Fibroblast of peridontal ligament (primary cell): ENCODE measurements at regions not wholly inside any gene's neighbourhood (a gene's known extent, or its start where the extent isn't known, plus 50 kb on each side); places are given as distances from the start of the nearest gene placed in this dataset.

Experiments used
- DNase-seq: peaks from one replicate; pipeline ENCODE4 v3.0.0-alpha.2; 2010; ENCODE audit errors: extremely low read depth

DNA sequence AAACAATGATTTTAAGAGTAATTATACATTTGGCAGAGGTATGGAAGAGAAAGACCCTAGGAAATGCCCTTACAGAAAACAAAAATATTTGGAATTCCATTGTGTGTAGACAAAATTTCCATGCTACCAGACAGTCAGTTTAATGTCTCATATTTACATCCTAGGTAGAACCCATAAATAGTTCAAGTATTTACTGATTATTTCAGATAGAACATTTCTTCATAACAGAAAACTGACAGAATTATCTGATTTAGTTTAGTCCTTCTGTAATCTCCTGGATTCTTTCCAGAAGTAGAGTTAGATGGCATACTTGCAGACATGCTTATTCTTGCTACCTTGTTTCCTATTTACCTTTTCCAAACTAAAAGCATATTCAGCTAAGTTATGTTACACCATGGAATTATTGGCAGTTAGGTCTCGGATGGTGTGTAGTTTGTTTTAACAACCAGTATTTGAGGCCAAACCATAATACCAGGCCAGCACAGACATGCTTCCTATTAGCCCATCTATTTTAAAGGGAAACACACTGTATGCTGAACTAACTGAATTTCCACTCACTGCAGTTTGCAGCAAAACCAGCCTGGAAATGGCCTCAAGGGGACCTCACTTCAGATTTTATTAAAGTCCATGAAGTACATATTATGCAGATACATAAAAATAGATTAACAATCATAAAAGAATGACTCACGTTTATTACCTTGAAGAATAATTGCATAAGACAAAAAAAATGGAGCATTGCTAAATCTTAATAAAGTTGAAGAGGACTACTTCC lies 126.6 kb upstream of the LRIG3 start:
- DNase-seq, result peak; percentile 64

GRCh38 chr12:59044791-59045190 lies 124.5 kb upstream of the LRIG3 start:
- no peak for DNase-seq

- peak; percentile 96 for DNase-seq
Observed at GRCh38 chr12:59041241-59042121, 121.2 kb upstream of the LRIG3 start.

DNA sequence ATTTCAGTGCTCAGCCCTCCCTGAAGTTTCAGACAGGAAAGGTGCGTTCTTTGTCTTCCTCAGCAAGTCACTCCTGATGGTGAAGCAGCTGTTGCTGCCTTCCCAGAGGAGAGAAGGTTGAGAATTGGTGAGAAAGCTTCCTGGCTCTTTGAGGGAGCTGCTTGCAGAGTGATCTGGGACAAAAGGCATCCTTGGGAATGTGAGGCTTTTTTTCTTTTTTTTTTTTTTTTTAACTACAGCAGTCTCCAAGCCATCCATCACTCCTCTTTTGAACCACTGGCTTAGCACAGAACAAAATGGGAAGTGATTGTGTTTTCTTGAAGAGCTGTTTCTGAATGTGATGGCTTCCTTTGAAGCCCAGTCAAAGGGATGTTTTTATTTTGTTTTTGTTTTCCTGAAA lies 120.4 kb upstream of the LRIG3 start:
- peak; percentile 85 for DNase-seq

- DNase-seq, result no peak
Observed at GRCh38 chr12:59040043-59040442, 119.7 kb upstream of the LRIG3 start.

- DNase-seq, result no peak
Observed at GRCh38 chr12:59039005-59039404, 118.7 kb upstream of the LRIG3 start.

DNA sequence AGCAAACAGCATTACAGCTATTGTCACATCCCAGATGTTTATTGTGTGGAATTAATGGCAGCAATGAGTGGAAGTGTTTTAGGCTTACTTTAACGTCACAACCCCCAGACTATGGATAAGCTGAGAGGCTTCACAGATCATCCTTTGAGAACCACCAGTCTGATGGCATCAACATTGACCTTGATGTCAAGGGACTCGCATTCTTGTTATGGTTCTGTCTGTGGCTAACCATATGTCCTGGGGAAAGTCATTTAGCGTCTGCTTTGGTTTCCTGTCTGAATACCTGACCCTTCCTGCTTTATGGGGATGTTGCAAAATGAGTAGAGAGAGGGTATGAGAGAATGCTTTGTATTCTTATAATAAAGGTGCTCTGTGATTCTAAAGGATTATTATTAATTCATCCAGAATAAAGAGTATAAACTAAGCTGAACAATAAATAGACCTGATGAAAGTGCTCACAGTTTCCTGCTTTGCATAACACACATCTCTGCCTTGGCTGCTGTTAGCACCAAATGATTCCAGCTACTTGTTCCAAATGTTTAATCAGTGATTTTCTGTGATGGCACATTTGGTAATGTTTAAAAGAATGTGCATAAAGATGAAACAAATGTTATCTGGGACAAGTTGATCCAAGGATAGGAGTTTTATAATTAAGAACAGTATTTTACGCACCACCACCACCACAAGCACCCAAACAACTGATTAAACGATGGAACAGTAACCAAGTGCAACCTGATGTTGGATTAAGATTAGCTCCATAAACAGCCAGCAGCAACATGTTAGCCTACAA lies 116.9 kb upstream of the LRIG3 start:
- DNase-seq, result peak; percentile 25

- no peak for DNase-seq
Observed at GRCh38 chr12:59036347-59036746, 116.0 kb upstream of the LRIG3 start.

DNA sequence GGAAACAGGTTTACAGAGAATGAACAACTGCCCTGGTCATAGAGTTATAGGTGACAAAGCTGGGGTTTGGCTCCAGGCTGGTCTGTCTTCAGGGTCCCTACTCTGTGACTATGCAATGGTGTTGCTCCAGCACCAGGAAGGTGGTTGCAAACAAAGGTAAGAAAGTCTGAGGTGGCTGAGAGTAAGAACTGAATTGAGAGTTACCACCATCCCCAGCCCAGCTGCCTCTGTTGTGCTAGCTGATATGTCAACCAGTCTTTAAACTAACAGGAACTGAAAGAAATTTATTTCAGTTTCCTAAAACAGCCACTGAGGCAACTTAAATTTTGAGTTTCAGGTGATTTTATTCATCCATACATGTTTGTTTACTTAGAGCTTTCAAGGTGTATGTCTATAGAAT lies 111.0 kb upstream of the LRIG3 start:
- no peak for DNase-seq

DNA sequence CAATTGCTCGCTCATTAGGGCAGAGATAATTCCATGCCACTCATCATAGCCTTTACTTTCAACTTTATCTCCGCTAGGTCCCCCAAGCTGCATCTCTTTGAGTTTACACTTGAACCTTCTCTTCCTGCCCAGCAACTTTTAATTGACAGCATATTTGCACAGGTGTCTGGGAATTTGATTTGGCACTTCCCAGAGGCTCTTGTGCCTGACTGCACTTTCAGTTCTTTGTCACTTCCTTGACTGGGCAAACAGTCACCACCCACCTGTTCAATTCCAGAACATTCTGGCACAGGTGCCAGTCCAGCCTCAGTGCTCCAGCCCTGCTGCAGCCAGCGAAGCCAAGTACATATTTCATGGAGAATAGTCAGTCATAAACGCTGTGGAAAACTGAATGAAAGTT lies 110.1 kb upstream of the LRIG3 start:
- DNase-seq, result no peak

- no peak for DNase-seq
Observed at GRCh38 chr12:59027199-59027598, 106.9 kb upstream of the LRIG3 start.

- DNase-seq, result no peak
Observed at GRCh38 chr12:59023861-59024424, 103.6 kb upstream of the LRIG3 start.

GRCh38 chr12:59020073-59020946 lies 100.0 kb upstream of the LRIG3 start:
- no peak for DNase-seq

DNA sequence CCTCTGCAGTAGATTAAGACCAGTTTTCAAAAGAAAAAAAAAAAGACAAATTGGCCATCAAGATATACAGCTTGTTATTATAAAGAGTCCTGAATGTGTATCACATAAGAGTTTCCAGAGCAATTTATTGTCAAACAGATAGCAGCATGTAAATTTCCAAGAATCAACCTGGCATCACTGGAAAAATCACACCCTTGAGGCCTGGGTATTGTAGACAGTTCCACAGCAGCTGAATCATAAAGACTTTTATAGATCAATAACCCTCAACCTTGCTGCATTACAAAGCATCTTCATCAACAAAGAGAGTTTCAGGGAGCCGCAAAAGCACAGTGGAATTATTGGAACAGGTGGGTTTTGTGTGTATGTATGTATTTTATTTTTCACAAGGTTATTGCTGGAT lies 94.6 kb upstream of the LRIG3 start:
- no peak for DNase-seq

- no peak for DNase-seq
Observed at GRCh38 chr12:59010941-59011340, 90.6 kb upstream of the LRIG3 start.

DNA sequence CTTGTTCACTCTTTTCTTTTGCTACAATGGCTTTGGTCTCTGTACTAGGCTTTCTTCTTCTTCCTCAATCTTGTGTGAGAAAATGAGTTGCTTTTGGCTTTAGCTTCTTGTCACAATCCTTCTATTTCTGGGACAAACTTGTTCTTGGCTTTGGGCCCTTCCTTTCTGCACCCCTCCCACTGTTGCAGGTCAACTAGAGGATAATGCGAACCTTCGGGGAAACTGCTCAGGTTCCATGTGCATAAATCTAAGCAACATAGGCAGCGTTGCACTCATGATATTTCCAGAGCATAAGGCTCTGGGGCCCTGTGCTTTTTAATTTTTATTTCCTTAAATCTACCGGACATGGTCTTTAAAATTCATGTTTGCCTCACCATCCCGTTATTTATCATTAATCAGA lies 89.8 kb upstream of the LRIG3 start:
- DNase-seq, result no peak

DNA sequence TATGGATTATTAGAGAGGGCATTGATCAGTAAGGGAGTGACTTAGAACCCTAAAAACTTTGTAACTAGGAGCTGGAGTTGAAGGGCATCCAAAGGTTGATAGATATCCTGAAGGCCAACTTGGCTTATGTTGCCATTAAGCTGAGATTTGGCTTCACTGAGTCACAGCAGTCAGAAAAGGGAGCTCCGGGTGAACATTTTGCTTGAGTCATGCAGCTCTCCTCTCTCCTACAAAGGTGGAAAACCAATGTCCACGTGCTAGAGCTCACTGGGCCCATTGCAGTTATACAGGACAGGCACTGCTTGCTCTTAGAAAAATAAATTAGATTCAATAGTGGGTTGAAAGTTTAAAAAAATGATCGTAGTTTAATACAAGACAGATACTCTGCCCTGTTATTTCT lies 87.3 kb upstream of the LRIG3 start:
- no peak for DNase-seq

GRCh38 chr12:59005193-59005955 lies 85.1 kb upstream of the LRIG3 start:
- peak; percentile 86 for DNase-seq

- DNase-seq, result peak; percentile 63
Observed at GRCh38 chr12:59004456-59004855, 84.2 kb upstream of the LRIG3 start.

DNA sequence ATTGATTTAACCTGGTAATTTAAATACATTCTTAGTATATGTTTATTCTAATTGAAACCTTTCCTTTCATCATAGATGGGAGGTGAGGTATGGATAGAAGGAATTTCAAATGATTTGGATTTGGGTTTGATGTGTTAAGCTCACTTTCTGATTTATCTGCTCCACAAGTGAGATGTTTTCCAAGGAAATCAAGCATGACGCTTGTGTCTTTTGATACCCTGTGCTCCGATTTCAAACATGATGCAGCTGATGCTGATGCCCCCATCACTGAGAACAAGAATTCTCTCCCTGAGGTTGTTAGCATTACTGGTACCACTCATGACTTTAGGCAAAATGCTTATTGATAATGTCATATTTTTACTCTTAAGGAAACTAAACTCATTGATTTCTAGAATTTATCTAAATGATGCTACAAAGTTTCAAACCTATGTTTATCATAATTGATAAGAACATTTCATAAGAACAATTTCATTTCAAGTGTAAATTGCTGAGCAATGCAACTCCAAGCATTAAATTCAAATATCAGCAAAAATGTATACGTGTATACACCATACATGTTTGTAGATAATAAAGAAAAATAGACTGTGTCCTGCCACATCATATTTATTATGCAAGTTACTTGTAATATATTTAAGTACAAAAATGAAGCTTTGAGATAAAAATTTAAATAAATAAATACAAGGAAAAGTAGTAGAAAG lies 75.5 kb upstream of the LRIG3 start:
- DNase-seq, result no peak
